GM19467 (cell line): ENCODE measurements at regions not wholly inside any gene's neighbourhood (a gene's known extent, or its start where the extent isn't known, plus 50 kb on each side); places are given as distances from the start of the nearest gene placed in this dataset.
"Not testable (repeated sequence)": the region's sequence is repeated elsewhere in the genome, so short reads cannot be mapped to it uniquely, and the experiment has no call there.

Experiments used
- ATAC-seq: cut with Tn5 transposase; IDR thresholded peaks from one replicate; pipeline ENCODE4 v1.9.1; 2021; ENCODE audit warnings: mild to moderate bottlenecking, moderate library complexity; ENCODE audit not compliant: unreplicated experiment

DNA sequence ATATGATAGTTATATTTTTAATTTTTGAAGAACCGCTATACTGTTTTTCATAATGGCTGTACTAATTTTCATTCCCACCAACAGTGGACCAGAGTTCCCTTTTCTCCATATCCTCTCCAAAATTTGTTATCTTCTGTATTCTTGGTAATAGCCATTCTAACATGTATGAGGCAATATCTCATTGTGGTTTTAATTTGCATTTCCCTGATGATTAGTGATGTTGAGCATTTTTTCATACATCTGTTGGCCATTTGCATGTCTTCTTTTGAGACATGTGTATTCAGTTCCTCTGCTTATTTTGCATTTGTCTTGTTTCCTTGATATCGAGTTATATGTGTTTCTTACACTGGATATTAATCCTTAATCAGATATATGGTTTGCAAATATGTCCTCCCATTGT, 770.8 kb upstream of the MBL2 start:
- no peak for ATAC-seq

DNA sequence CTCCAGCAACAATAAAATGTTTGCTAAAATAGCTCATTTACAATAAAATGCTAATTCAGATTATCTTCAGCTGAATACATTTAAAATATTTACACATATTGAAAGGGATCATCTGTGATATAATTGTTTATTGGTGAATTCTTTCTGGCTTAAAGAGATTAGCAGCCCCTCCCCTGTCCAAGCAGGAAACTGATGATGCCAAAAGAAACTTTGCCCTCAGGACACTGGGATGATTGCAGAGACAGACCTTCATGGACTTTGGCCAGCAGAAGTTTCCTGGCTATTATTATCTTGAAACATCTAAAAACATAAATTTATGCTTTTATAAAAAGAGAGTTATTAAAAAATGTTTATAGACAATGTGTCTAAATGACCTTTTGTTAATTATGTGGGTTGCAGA, 764.9 kb upstream of the MBL2 start:
- no peak for ATAC-seq

DNA sequence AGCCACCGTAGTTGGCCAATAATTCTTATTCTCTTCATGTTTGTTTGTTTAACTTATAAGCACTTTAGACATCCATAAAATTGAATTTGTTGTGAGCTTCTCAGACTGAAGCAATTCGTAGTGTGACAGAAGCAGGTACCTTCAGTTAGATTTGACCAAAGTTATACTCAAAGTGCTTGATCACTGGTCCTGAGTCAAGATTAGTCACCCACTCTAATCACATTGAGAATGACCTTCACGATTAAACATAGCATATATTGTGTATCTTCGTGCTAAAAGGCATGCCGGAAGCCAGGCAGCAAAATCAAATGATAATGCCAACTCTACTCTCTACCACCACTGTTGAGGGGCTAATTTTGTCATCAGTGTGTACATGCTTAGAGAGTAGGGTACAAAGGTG, 763.7 kb upstream of the MBL2 start:
- no peak for ATAC-seq

GRCh38 chr10:53534428-53534827, 761.8 kb upstream of the MBL2 start:
- no peak for ATAC-seq

GRCh38 chr10:53528974-53529373, 756.4 kb upstream of the MBL2 start:
- no peak for ATAC-seq

DNA sequence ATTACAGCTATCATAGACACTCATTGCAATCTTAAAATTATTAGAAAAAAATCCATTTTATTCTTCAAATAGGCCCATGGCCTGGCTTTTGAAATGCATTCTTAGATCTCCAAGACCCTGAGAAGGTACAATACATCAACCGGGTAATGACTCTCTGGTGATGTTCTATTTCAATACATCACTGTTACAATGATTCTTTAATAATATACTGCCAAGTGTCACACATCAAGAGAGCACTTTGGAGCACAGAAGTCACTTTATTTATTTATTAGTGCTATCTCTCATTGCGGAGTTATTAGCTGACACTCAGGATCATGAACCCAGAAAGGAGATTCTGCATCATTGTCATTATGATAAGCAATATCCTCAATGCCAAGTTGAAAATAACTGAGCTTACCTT, 748.5 kb upstream of the MBL2 start:
- no peak for ATAC-seq

DNA sequence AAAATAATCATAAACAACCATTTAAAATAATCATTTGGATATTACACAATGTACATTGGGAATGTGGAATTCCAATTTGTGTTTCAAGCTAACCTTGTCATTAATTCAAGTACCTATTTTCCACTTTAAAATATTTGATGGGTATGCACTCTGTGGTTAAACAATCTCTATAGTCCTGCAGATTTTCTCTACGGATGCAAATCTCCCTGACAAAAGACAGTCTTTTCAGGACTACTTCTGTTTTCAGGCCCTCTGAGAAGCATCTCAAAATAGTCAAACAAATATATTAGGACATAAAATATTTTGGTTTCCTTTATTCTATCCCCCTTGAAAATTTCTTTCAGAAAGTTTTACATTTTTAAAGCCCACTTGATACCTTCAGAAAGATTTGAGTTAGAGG, 735.6 kb upstream of the MBL2 start:
- no peak for ATAC-seq

GRCh38 chr10:53504492-53504891, 731.9 kb upstream of the MBL2 start:
- ATAC-seq: not testable (repeated sequence)

DNA sequence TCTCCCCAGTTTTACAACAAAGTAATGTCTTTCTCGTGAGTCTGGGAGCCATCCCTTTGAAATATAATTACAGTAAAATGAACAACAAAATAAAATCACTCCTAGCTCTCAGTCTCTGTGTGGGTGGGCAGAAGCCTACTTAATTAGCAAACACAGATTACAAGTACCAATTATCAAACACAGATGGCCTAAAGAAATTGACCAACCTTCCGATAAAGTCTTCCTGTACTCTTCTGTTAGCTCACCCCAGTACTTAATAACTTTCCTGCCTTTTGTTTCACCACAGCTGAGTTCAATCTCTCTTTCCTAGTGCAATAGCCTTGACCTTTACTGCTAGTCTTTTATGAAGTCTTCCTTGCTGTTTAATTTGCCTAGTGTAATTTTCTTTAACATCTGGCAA, 719.2 kb upstream of the MBL2 start:
- ATAC-seq: no peak

DNA sequence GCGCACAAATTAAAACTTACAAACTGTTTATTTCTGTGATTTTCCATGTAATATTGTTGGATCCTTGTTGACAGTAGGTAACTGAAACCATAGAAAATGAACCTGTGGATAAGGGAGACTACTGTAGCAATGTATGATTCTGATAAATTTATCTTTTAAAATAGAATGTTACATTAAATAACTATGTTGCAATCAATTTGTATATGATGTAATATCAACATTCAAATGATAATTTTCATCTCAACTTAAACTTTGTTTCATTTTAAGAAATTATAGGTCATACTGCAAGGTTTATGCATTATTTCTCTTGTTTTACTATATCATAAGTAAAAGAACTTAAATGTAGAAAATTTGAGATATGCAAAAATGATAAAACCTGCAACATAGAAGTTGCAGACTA, 718.0 kb upstream of the MBL2 start:
- ATAC-seq: no peak

DNA sequence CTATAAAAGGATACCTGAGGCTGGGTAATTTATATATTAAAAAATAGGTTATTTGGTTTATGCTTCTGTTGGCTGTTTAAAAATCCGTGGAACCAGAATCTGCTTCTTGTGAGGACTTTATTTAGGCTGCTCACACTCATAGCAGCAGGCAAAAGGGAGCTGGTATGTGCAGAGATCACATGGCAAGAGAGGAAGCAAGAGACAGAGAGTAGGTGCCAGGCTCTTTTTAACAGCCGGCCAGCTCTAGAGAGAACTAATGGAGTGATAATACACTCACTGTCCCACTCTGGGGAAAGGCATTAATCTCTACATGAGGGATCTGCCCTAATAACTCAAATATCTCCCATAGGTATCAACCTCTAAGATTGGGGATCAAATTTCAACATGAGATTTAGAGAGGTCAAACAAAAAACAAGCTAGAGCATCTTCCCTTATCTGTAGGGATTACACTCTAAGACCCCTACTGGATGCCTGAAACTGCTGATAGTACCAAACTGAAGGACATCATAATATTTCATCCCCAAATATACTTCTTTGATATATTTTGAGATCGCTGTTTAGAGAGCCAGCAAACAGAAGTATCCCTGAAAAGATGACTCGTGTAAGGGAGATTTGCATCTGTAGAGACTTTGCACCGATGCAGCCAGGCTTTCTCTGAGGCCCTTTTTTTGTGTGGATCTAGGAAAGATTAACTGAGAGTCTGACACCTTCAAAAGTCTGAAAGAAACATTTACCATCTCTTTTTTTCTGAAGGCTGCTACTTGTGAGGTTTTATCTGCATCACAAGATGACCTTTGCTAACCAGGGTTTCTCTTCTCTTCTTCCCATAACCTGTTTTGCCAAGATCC, 717.0 kb upstream of the MBL2 start:
- no peak for ATAC-seq

- ATAC-seq: no peak
These were observed 714.7 kb upstream of the MBL2 start for GRCh38 chr10:53487019-53487983.

DNA sequence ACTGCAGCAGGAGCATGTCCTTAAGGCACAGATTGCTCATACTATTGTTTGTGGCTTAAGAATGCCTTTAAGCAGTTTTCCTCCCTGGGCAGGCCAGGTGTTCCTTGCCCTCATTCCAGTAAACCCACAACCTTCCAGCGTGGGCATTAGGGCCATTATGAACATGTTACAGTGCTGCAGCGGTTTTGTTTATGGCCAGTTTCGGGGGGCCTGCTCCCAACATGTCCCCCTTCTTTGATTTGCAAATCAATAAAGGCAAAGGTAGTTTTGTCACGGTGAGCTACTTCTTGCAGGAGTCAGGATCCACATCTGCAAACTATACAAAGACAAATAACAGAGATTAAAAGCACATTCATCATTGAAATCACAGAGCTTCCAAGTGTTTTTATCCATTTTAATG, 712.8 kb upstream of the MBL2 start:
- not testable (repeated sequence) for ATAC-seq

- no peak for ATAC-seq
These were observed 706.8 kb upstream of the MBL2 start for GRCh38 chr10:53479365-53479764.

DNA sequence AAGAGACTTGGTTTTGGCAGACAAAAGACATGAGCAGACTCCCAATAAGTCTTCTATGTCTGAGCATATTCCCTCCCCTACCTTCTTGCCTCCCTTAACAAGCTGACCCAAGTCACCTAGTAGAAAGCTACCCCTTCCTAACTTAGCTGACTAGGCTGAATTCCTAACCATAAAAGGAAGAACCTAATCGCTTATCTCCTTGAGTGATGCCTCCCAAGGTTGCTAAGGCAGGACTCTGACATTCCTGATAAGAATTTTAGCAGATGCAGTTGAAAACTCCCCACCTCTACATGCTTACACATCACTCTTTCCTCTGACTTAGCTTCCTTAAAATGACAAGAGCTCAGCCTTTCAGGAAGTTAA, 704.7 kb upstream of the MBL2 start:
- no peak for ATAC-seq

GRCh38 chr10:53476650-53477312, 704.2 kb upstream of the MBL2 start:
- ATAC-seq: no peak

- no peak for ATAC-seq
These were observed 696.8 kb upstream of the MBL2 start for GRCh38 chr10:53469383-53469782.

- no peak for ATAC-seq
These were observed 691.0 kb upstream of the MBL2 start for GRCh38 chr10:53463539-53463938.

- ATAC-seq: no peak
These were observed 685.4 kb upstream of the MBL2 start for GRCh38 chr10:53458007-53458406.

- ATAC-seq: no peak
These were observed 680.6 kb upstream of the MBL2 start for GRCh38 chr10:53453196-53453595.

GRCh38 chr10:53447576-53447975, 675.0 kb upstream of the MBL2 start:
- no peak for ATAC-seq
